Uterus (tissue), 3 donors: ENCODE measurements at regions not wholly inside any gene's neighbourhood (a gene's known extent, or its start where the extent isn't known, plus 50 kb on each side); places are given as distances from the start of the nearest gene placed in this dataset.

ENCODE experiments used
- DNase-seq, 2 donors: peaks; one replicate each; pipeline ENCODE4 v3.0.0-alpha.2; 2019 to 2020
- H3K27ac ChIP-seq, 2 donors: fragments of 200-600 bp; sonication (generic); 1 replicate in 1 of 2; 2 replicates in 1 of 2; pipeline ENCODE4 v1.5.1; 2016 to 2018
- H3K27me3 ChIP-seq, 2 donors: fragments of 200-600 bp; sonication (generic); one replicate each; pipeline ENCODE4 v1.5.1; 2018 to 2019; ENCODE audit warnings: control low read depth in 1 of 2
- H3K36me3 ChIP-seq, 2 donors: fragments of 200-600 bp; sonication (generic); one replicate each; pipeline ENCODE4 v1.5.1; 2019; ENCODE audit warnings: control low read depth in 1 of 2
- H3K4me1 ChIP-seq, 2 donors: fragments of 200-600 bp; sonication (generic); one replicate each; pipeline ENCODE4 v1.5.1; 2018 to 2019; ENCODE audit warnings: control low read depth in 1 of 2
- H3K4me3 ChIP-seq, 2 donors: fragments of 200-600 bp; sonication (generic); 1 replicate in 1 of 2; 2 replicates in 1 of 2; pipeline ENCODE4 v1.5.1; 2018 to 2019; ENCODE audit warnings: mild to moderate bottlenecking in 1 of 2
- H3K9me3 ChIP-seq, 2 donors: fragments of 200-600 bp; sonication (generic); one replicate each; pipeline ENCODE4 v1.5.1; 2019; ENCODE audit warnings: control low read depth in 1 of 2
- CTCF ChIP-seq, 4 experiments: fragments of 200-600 bp in 2 of 4; fragments of 450-650 bp in 2 of 4; sonication (generic) in 2 of 4; IDR thresholded peaks; one replicate each; pipeline ENCODE4 v1.5.1; 2016 to 2019; ENCODE audit warnings: antibody characterized with exemption in 4 of 4, mild to moderate bottlenecking in 2 of 4, moderate library complexity in 1 of 4
- POLR2A ChIP-seq, 2 donors: fragments of 450-650 bp; IDR thresholded peaks; one replicate each; pipeline ENCODE4 v1.6.1; 2016; ENCODE audit warnings: antibody characterized with exemption in 2 of 2, mild to moderate bottlenecking in 1 of 2, moderate library complexity in 1 of 2
- intact Hi-C: fragments of 100-400 bp; cut with DNase I; formaldehyde crosslinking; loops from one replicate; pipeline ENCODE4 v1.15.1; 2023; ENCODE audit warnings: low total_unique reads
- donor health status: DM: yes; HTN: yes; CAD: no.

GRCh38 chr3:66885326-66886000 is 112.6 kb upstream of the KBTBD8 start:
- intact Hi-C loops: no loop called here
- H3K9me3 ChIP-seq: no peaks in the 10 kb centered on the region
- no peaks in the 10 kb centered on the region for H3K4me1 ChIP-seq
- TF ChIP-seq POLR2A (IDR thresholded peaks at IDR 0.05) (no peak), CTCF (IDR thresholded peaks at IDR 0.05) (no peak)
- H3K27me3 ChIP-seq: no peaks in the 10 kb centered on the region
- no peak overlapping the region for H3K27ac ChIP-seq
- no peak overlapping the region for H3K4me3 ChIP-seq
- DNase-seq: no peak
- no peaks in the 10 kb centered on the region for H3K36me3 ChIP-seq

- Histone ChIP-seq H3K4me1 (no peaks in the 10 kb centered on the region), H3K9me3 (no peaks in the 10 kb centered on the region), H3K27me3 (no peaks in the 10 kb centered on the region), H3K36me3 (no peaks in the 10 kb centered on the region), H3K4me3 (no peak overlapping the region), H3K27ac (no peak overlapping the region)
- intact Hi-C loops: no loop called here
- no peak for DNase-seq
- TF ChIP-seq CTCF (IDR thresholded peaks at IDR 0.05): no peak
- no peak for TF ChIP-seq POLR2A (IDR thresholded peaks at IDR 0.05)
Observed at GRCh38 chr3:66889750-66890494, 108.2 kb upstream of the KBTBD8 start.

- H3K27ac ChIP-seq: no peak overlapping the region
- no peak for TF ChIP-seq CTCF (IDR thresholded peaks at IDR 0.05)
- no peak for TF ChIP-seq POLR2A (IDR thresholded peaks at IDR 0.05)
- no peak for DNase-seq
- H3K4me3 ChIP-seq: no peak overlapping the region
- no peaks in the 10 kb centered on the region for H3K9me3 ChIP-seq
- intact Hi-C loops: no loop called here
- no peaks in the 10 kb centered on the region for H3K36me3 ChIP-seq
- H3K4me1 ChIP-seq: no peaks in the 10 kb centered on the region
- H3K27me3 ChIP-seq: no peaks in the 10 kb centered on the region
Observed at GRCh38 chr3:66898155-66898554, 100.0 kb upstream of the KBTBD8 start.

- Histone ChIP-seq H3K4me1 (no peaks in the 10 kb centered on the region), H3K27me3 (no peaks in the 10 kb centered on the region), H3K27ac (no peak overlapping the region), H3K9me3 (no peaks in the 10 kb centered on the region), H3K4me3 (no peak overlapping the region), H3K36me3 (no peaks in the 10 kb centered on the region)
- no peak for TF ChIP-seq POLR2A (IDR thresholded peaks at IDR 0.05)
- no peak for TF ChIP-seq CTCF (IDR thresholded peaks at IDR 0.05)
- intact Hi-C loops: no loop called here
- DNase-seq: no peak
Observed at GRCh38 chr3:66904336-66904735, 93.8 kb upstream of the KBTBD8 start.

- Histone ChIP-seq H3K36me3 (no peaks in the 10 kb centered on the region), H3K9me3 (no peaks in the 10 kb centered on the region), H3K4me3 (no peak overlapping the region), H3K4me1 (no peaks in the 10 kb centered on the region), H3K27ac (no peak overlapping the region), H3K27me3 (no peaks in the 10 kb centered on the region)
- TF ChIP-seq CTCF (IDR thresholded peaks at IDR 0.05): no peak
- no peak for TF ChIP-seq POLR2A (IDR thresholded peaks at IDR 0.05)
- no peak for DNase-seq
- intact Hi-C loops: no loop called here
Observed at GRCh38 chr3:66904831-66905493, 93.1 kb upstream of the KBTBD8 start.
